NCI-H69 (cell line): ENCODE measurements at regions not wholly inside any gene's neighbourhood (a gene's known extent, or its start where the extent isn't known, plus 50 kb on each side); places are given as distances from the start of the nearest gene placed in this dataset.
"Not testable (repeated sequence)": the region's sequence is repeated elsewhere in the genome, so short reads cannot be mapped to it uniquely, and the experiment has no call there.

ENCODE experiments used
- DNase-seq: peaks from one replicate; lab custom pipeline; 2025; lab: John Stamatoyannopoulos, UW

DNA sequence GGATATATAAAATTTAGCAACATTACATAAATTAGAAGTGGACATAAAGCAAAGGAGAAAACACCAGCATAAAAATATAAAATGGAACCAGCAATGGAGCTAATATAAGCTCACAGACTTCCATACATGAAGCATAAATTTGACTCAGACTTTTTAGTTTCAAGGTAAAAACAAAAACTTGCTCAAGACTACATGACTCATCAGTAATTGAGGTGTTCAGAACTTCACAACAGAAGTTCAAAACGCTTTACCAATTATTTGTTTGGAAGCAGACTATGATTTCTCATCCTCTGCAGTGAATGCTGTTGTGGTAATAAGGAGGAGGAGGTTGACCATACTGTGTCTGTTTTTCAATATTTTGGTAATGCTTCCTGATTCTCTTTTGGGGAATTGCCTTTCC lies 192.0 kb upstream of the MEIS1 start:
- DNase-seq: not testable (repeated sequence)

GRCh38 chr2:66242099-66242789 lies 192.7 kb upstream of the MEIS1 start:
- DNase-seq: no peak

DNA sequence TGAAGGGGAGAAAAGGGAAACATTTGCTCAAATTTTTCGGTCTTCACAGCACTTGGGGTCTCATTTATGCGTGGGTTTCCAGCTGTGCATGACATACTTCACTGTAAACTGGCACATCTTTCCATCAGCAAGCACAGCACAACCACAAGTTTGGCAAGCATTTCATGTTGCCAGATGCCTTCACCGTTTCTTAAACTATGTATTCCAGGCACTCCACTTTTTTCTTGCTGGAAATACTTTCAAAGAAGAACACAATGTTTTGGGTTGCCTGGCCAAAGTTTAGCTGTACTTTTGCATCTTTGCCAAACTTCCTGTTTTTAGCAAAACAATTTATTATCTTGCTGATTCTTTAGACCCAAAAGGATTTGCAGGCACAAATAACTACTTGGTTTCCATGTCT lies 194.6 kb upstream of the MEIS1 start:
- no peak for DNase-seq

DNA sequence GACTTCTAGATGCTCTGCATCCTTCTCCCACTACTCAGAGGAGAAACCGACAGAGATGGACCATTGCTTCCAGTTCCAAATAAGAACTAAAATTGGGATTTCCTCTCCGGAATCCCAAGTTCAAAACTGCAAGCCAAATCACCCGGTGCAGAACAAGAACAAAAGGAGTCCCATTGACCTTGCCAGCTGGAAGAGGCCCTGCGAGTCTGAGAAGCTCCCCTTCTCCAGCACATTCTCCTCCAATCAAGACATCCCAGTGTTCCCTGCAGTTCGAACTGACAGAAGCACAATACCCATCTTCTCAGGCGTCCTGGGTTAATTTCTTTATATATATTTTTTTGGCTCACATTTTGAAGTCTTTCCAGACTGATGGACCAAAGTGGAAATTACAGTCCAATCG lies 195.3 kb upstream of the MEIS1 start:
- no peak for DNase-seq

GRCh38 chr2:66237803-66238379 lies 197.0 kb upstream of the MEIS1 start:
- no peak for DNase-seq

DNA sequence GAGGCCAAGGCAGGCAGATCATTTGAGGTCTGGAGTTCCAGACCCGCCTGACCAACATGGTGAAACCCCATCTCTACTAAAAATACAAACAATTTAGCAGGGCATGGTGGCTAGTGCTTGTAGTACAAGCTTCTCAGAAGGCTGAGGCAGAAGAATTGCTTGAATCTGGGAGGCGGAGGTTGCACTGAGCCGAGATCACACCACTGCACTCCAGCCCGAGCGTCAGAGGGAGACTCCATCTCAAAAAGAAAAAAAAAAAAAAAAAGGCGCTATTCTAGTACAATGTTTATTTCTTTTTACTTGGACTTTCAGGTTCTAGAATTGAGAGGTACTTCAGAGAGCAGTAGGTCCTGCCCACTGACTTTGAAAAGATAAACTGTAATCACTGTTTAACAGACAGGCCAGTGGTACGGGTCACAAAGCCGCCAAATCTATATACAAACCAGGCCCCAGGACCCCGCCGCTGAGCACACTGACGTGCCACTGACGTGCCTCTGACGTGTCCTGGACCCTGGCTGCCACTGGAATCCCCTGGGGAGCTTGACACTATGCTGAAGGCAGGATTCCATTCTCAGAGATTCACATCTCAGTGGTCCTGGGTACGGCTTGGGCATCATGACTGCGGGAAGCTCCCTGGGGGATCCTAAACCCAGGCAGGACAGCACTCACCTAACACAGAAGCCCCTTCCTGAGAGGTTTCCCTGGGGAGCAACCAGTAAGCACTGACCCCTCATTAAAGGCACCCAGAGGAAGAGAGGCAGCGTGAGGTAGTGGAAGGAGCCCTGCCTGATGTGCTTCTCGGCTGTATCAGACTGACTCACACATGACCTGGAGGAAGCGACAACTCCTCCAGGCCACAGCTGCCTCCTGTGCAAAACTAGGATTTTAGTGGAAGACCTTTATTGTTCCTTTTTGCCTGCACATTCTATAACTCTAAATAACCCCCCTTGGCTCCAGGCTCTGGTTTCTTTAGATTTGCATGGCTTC lies 197.8 kb upstream of the MEIS1 start:
- no peak for DNase-seq

GRCh38 chr2:66236067-66236685 lies 198.7 kb upstream of the MEIS1 start:
- no peak for DNase-seq

DNA sequence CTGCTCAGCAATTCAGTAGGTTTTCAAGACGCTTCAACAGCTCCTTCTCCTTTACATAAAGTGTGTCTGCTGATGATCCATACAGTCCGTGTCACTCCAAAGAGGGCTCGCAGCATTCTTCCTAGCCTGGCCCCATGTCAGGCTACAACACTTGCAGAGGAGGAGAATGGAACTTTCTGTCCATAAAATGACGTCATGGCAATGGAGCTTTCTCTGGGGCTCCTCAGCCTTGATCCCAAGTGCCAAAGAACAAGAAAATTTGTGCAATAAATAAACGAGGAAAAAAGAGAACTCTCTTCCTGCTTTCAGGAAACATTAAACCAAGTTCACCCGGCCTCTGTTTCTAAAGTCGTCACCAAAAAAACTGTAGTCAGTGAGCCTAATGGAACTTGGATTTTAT lies 199.5 kb upstream of the MEIS1 start:
- DNase-seq: no peak

DNA sequence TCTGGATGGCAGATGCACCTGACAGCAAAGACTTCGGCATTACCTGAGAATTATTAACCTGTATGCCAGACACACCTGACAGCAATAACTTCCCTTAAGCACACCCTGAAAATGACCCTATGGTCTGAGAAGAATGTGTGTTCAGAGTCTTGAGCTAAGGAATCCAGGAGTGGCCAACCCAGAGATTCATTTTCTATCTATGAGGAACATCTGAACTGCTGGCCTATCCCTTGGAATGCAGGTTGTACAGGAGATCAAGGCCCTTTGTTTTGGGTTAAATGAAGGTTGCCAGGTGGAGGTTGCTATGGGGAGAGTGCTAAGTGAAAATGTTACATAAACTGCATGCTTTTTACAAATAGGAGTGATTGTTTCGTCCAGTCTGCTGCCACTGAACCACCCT lies 200.9 kb upstream of the MEIS1 start:
- DNase-seq: no peak

GRCh38 chr2:66228128-66228547 lies 206.8 kb upstream of the MEIS1 start:
- DNase-seq: no peak

GRCh38 chr2:66217039-66217585 lies 217.8 kb upstream of the MEIS1 start:
- no peak for DNase-seq

GRCh38 chr2:66212749-66213148 lies 222.2 kb upstream of the MEIS1 start:
- no peak for DNase-seq

DNA sequence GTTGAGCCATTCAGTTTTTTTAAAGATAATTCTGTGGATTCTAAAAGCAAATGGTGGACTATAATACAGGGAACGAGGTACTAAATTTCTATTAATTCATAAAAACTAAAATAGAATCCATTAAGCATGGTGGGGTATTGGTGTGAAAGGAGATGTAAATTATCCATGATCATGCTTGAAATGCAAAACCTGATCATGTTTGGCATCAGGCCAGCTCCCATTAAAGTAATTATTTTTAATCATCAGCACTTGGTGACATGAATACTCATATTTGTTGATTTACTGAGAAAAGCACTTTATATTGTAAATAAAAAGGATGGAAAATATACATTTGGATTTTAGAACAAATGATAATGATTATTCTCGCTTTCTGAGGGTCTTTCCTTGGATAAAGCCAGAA lies 232.3 kb upstream of the MEIS1 start:
- peak; percentile 12 for DNase-seq

DNA sequence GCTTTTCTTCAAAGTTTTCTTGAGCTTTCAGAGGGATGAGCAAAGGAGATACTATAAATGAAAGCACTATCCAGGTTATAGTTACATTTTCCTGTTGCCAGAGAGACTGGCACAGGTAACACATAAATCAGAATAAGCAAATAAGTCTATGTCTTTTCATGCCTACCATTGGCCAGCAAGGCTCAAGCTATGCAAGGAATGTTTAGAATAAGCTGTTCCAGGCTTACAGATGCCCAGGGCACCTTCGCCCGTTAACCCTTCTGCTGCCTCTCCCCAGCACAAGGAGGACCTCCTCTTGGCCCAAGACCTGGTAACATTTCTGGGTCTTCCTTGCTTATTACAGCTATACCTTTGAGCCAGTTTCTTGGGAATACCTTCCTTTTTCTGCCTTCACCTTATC lies 233.7 kb upstream of the MEIS1 start:
- no peak for DNase-seq

GRCh38 chr2:66198873-66199272 lies 236.1 kb upstream of the MEIS1 start:
- peak; percentile 70 for DNase-seq

- DNase-seq: no peak
Measured at GRCh38 chr2:66192888-66193287, 242.0 kb upstream of the MEIS1 start.

- DNase-seq: no peak
Measured at GRCh38 chr2:66191311-66191710, 243.6 kb upstream of the MEIS1 start.

DNA sequence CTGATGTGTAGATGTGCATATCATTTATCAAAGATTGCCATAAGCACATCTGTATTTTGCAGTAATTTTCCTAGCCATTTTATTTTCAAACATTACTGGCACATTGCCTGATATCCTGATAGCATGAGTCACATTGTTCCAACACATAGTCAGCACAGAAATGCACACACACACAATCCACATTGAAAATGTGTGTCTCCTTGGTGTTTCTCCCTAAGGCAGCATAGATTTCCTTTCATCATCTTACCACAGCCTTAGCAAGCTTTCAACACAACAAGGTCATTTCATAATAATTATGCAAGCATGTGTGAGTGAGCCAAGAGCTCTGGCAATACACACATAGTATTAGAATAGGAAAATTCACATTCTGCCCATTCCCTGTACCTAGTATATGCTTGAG lies 245.4 kb upstream of the MEIS1 start:
- no peak for DNase-seq

GRCh38 chr2:66186537-66186936 lies 248.4 kb upstream of the MEIS1 start:
- no peak for DNase-seq

DNA sequence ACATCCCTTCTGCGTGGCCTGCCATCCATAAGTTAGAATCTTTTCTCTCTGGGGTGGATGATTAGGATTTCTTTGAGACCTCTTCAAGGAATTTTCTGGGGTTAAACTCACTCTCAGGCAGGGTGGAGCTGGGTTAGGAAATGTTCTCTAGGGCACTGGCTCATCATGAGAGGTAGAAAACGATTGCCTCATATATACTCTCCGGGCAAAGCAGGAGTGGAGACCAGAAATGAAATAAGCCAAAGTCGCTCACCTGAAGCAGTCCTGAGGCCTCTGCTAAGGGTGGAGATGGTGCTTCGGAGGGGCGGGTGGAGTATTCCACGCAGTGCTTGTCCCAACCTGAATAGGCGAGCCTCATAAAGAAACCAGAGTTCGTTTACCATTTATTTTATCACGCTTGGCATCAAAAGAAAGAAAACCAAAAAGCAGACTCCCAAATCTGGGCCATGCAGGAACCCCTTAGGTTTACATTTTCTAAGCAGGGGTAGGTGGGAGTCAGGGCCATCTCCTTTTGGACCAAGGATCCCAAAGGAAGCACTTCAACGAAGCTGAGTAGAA lies 249.3 kb upstream of the MEIS1 start:
- no peak for DNase-seq

GRCh38 chr2:66177128-66177796 lies 257.7 kb upstream of the MEIS1 start:
- not testable (repeated sequence) for DNase-seq
